Activated naive CD8-positive, alpha-beta T cell treated with anti-CD3 and anti-CD28 coated beads for 36 hours (primary cell): ENCODE measurements at regions not wholly inside any gene's neighbourhood (a gene's known extent, or its start where the extent isn't known, plus 50 kb on each side); places are given as distances from the start of the nearest gene placed in this dataset.
"Not testable (repeated sequence)": the region's sequence is repeated elsewhere in the genome, so short reads cannot be mapped to it uniquely, and the experiment has no call there.

ENCODE experiments used
- DNase-seq: peaks from one replicate; pipeline ENCODE4 v3.0.0; 2021
- H3K27ac Mint-ChIP-seq: one replicate; pipeline ENCODE4 v1.8.0; 2022; ENCODE audit warnings: mild to moderate bottlenecking, moderate library complexity, mixed read lengths
- H3K27me3 Mint-ChIP-seq: one replicate; pipeline ENCODE4 v1.8.0; 2022; ENCODE audit warnings: mild to moderate bottlenecking, mixed read lengths
- H3K36me3 Mint-ChIP-seq: one replicate; pipeline ENCODE4 v1.8.0; 2021; ENCODE audit warnings: mild to moderate bottlenecking, mixed read lengths
- H3K4me1 Mint-ChIP-seq: one replicate; pipeline ENCODE4 v1.8.0; 2021; ENCODE audit warnings: mixed read lengths
- H3K4me3 Mint-ChIP-seq: one replicate; pipeline ENCODE4 v1.8.0; 2022; ENCODE audit warnings: mild to moderate bottlenecking, moderate library complexity, mixed read lengths
- H3K9me3 Mint-ChIP-seq: one replicate; pipeline ENCODE4 v1.8.0; 2022; ENCODE audit warnings: mixed read lengths

- Mint-ChIP-seq H3K4me1 (no peaks in the 10 kb centered on the region), H3K27ac (no peak overlapping the region), H3K4me3 (no peak overlapping the region), H3K36me3 (no peaks in the 10 kb centered on the region), H3K27me3 (peaks cover 4% of the 10 kb centered on the region), H3K9me3 (peaks cover 2% of the 10 kb centered on the region)
- no peak for DNase-seq
These were observed 340.7 kb upstream of the IRX2 start for GRCh38 chr5:3092211-3092610.

- Mint-ChIP-seq H3K4me3 (no peak overlapping the region), H3K9me3 (peaks cover 2% of the 10 kb centered on the region), H3K36me3 (no peaks in the 10 kb centered on the region), H3K4me1 (no peaks in the 10 kb centered on the region), H3K27ac (no peak overlapping the region), H3K27me3 (peaks cover 4% of the 10 kb centered on the region)
- no peak for DNase-seq
These were observed 339.7 kb upstream of the IRX2 start for GRCh38 chr5:3091040-3091774.

GRCh38 chr5:3090305-3090704 lies 338.8 kb upstream of the IRX2 start:
- not testable (repeated sequence) for H3K36me3 Mint-ChIP-seq, DNase-seq, H3K4me3 Mint-ChIP-seq, H3K27me3 Mint-ChIP-seq, H3K9me3 Mint-ChIP-seq, H3K27ac Mint-ChIP-seq, H3K4me1 Mint-ChIP-seq

- H3K4me3 Mint-ChIP-seq, result no peak overlapping the region
- no peaks in the 10 kb centered on the region for H3K36me3 Mint-ChIP-seq
- H3K27ac Mint-ChIP-seq, result no peak overlapping the region
- peaks cover 15% of the 10 kb centered on the region for H3K9me3 Mint-ChIP-seq
- DNase-seq, result no peak
- H3K27me3 Mint-ChIP-seq, result peaks cover 3% of the 10 kb centered on the region
- H3K4me1 Mint-ChIP-seq, result no peaks in the 10 kb centered on the region
These were observed 328.9 kb upstream of the IRX2 start for GRCh38 chr5:3080366-3080765.

- Mint-ChIP-seq H3K27ac (no peak overlapping the region), H3K9me3 (peaks cover 21% of the 10 kb centered on the region), H3K4me1 (no peaks in the 10 kb centered on the region), H3K27me3 (peaks cover 3% of the 10 kb centered on the region), H3K4me3 (no peak overlapping the region), H3K36me3 (no peaks in the 10 kb centered on the region)
- DNase-seq, result no peak
These were observed 326.2 kb upstream of the IRX2 start for GRCh38 chr5:3077684-3078083.

GRCh38 chr5:3075309-3075708 lies 323.8 kb upstream of the IRX2 start:
- DNase-seq, result no peak
- Mint-ChIP-seq H3K27ac (no peak overlapping the region), H3K9me3 (peaks cover 29% of the 10 kb centered on the region), H3K4me3 (no peak overlapping the region), H3K27me3 (peaks cover 3% of the 10 kb centered on the region), H3K4me1 (no peaks in the 10 kb centered on the region), H3K36me3 (no peaks in the 10 kb centered on the region)

- no peaks in the 10 kb centered on the region for H3K4me1 Mint-ChIP-seq
- H3K27ac Mint-ChIP-seq, result no peak overlapping the region
- no peaks in the 10 kb centered on the region for H3K36me3 Mint-ChIP-seq
- no peaks in the 10 kb centered on the region for H3K27me3 Mint-ChIP-seq
- peaks cover 10% of the 10 kb centered on the region for H3K9me3 Mint-ChIP-seq
- no peak for DNase-seq
- no peak overlapping the region for H3K4me3 Mint-ChIP-seq
These were observed 316.9 kb upstream of the IRX2 start for GRCh38 chr5:3068401-3068800.

GRCh38 chr5:3060283-3060682 lies 308.8 kb upstream of the IRX2 start:
- H3K9me3 Mint-ChIP-seq, result peaks cover 9% of the 10 kb centered on the region

GRCh38 chr5:3059488-3059887 lies 308.0 kb upstream of the IRX2 start:
- no peak for DNase-seq
- H3K9me3 Mint-ChIP-seq, result peaks cover 9% of the 10 kb centered on the region
- H3K4me3 Mint-ChIP-seq, result no peak overlapping the region
- no peaks in the 10 kb centered on the region for H3K4me1 Mint-ChIP-seq
- no peak overlapping the region for H3K27ac Mint-ChIP-seq
- peaks cover 3% of the 10 kb centered on the region for H3K27me3 Mint-ChIP-seq
- H3K36me3 Mint-ChIP-seq, result no peaks in the 10 kb centered on the region

More at GRCh38 chr5:3060283-3060682, 308.8 kb upstream of the IRX2 start:
- Mint-ChIP-seq H3K36me3 (no peaks in the 10 kb centered on the region), H3K4me1 (no peaks in the 10 kb centered on the region), H3K27me3 (peaks cover 3% of the 10 kb centered on the region), H3K4me3 (no peak overlapping the region), H3K27ac (no peak overlapping the region)
- no peak for DNase-seq

GRCh38 chr5:3058942-3059341 lies 307.5 kb upstream of the IRX2 start:
- no peak for DNase-seq
- H3K4me3 Mint-ChIP-seq, result no peak overlapping the region
- H3K27me3 Mint-ChIP-seq, result peaks cover 3% of the 10 kb centered on the region
- H3K4me1 Mint-ChIP-seq, result no peaks in the 10 kb centered on the region
- no peak overlapping the region for H3K27ac Mint-ChIP-seq
- peaks cover 9% of the 10 kb centered on the region for H3K9me3 Mint-ChIP-seq
- H3K36me3 Mint-ChIP-seq, result no peaks in the 10 kb centered on the region

- no peak for DNase-seq
- H3K4me1 Mint-ChIP-seq, result no peaks in the 10 kb centered on the region
- no peak overlapping the region for H3K27ac Mint-ChIP-seq
- H3K36me3 Mint-ChIP-seq, result no peaks in the 10 kb centered on the region
- H3K9me3 Mint-ChIP-seq, result peaks cover 9% of the 10 kb centered on the region
- peaks cover 3% of the 10 kb centered on the region for H3K27me3 Mint-ChIP-seq
- no peak overlapping the region for H3K4me3 Mint-ChIP-seq
These were observed 305.4 kb upstream of the IRX2 start for GRCh38 chr5:3056866-3057265.

GRCh38 chr5:3051400-3051799 lies 299.9 kb upstream of the IRX2 start:
- no peak overlapping the region for H3K27ac Mint-ChIP-seq
- peaks cover 2% of the 10 kb centered on the region for H3K9me3 Mint-ChIP-seq
- no peaks in the 10 kb centered on the region for H3K4me1 Mint-ChIP-seq
- no peak overlapping the region for H3K4me3 Mint-ChIP-seq
- no peak for DNase-seq
- no peaks in the 10 kb centered on the region for H3K27me3 Mint-ChIP-seq
- no peaks in the 10 kb centered on the region for H3K36me3 Mint-ChIP-seq

GRCh38 chr5:3050863-3051262 lies 299.4 kb upstream of the IRX2 start:
- Mint-ChIP-seq H3K36me3 (no peaks in the 10 kb centered on the region), H3K4me1 (no peaks in the 10 kb centered on the region), H3K27me3 (no peaks in the 10 kb centered on the region), H3K27ac (no peak overlapping the region), H3K9me3 (peaks cover 2% of the 10 kb centered on the region), H3K4me3 (no peak overlapping the region)
- DNase-seq, result no peak

- H3K9me3 Mint-ChIP-seq, result peaks cover 2% of the 10 kb centered on the region
- H3K36me3 Mint-ChIP-seq, result no peaks in the 10 kb centered on the region
- H3K4me3 Mint-ChIP-seq, result no peak overlapping the region
- DNase-seq, result no peak
- H3K27me3 Mint-ChIP-seq, result no peaks in the 10 kb centered on the region
- no peaks in the 10 kb centered on the region for H3K4me1 Mint-ChIP-seq
- no peak overlapping the region for H3K27ac Mint-ChIP-seq
These were observed 297.8 kb upstream of the IRX2 start for GRCh38 chr5:3049261-3049660.

- Mint-ChIP-seq H3K27ac (no peak overlapping the region), H3K9me3 (peaks cover 5% of the 10 kb centered on the region), H3K27me3 (no peaks in the 10 kb centered on the region), H3K4me3 (no peak overlapping the region), H3K4me1 (no peaks in the 10 kb centered on the region), H3K36me3 (no peaks in the 10 kb centered on the region)
- DNase-seq, result no peak
These were observed 295.8 kb upstream of the IRX2 start for GRCh38 chr5:3047212-3047774.

GRCh38 chr5:3043600-3043999 lies 292.1 kb upstream of the IRX2 start:
- Mint-ChIP-seq H3K4me3 (no peak overlapping the region), H3K27ac (no peak overlapping the region), H3K4me1 (no peaks in the 10 kb centered on the region), H3K36me3 (no peaks in the 10 kb centered on the region), H3K9me3 (peaks cover 3% of the 10 kb centered on the region), H3K27me3 (no peaks in the 10 kb centered on the region)
- no peak for DNase-seq
